Dermis microvascular lymphatic vessel endothelial cell (primary cell): ENCODE measurements at regions not wholly inside any gene's neighbourhood (a gene's known extent, or its start where the extent isn't known, plus 50 kb on each side); places are given as distances from the start of the nearest gene placed in this dataset.
"Not testable (repeated sequence)": the region's sequence is repeated elsewhere in the genome, so short reads cannot be mapped to it uniquely, and the experiment has no call there.

ENCODE experiments used
- DNase-seq, 2 donors: peaks; one replicate each; pipeline versions ENCODE4 v3.0.0 to v3.0.0-alpha.2; 2010; ENCODE audit warnings: low read depth in 2 of 2

- DNase-seq, result no peak
These were observed 340.2 kb downstream of the HACE1 start for GRCh38 chr6:104519566-104519965.

- DNase-seq, result no peak
These were observed 350.4 kb downstream of the HACE1 start for GRCh38 chr6:104509355-104509754.

GRCh38 chr6:104506429-104506828 lies 353.3 kb downstream of the HACE1 start:
- DNase-seq, result no peak

GRCh38 chr6:104505838-104506237 lies 353.9 kb downstream of the HACE1 start:
- no peak for DNase-seq

GRCh38 chr6:104500265-104500664 lies 359.5 kb downstream of the HACE1 start:
- DNase-seq, result no peak

GRCh38 chr6:104486035-104486434 lies 373.7 kb downstream of the HACE1 start:
- DNase-seq, result no peak

GRCh38 chr6:104484626-104485025 lies 375.1 kb downstream of the HACE1 start:
- no peak for DNase-seq

GRCh38 chr6:104484191-104484590 lies 375.5 kb downstream of the HACE1 start:
- no peak for DNase-seq

- DNase-seq, result peak in 1 of 2 donors; percentile 28
These were observed 376.4 kb downstream of the HACE1 start for GRCh38 chr6:104483225-104483834.

GRCh38 chr6:104477569-104477968 lies 382.1 kb downstream of the HACE1 start:
- DNase-seq, result no peak

GRCh38 chr6:104473021-104473429 lies 386.7 kb downstream of the HACE1 start:
- DNase-seq, result no peak

- DNase-seq, result no peak
These were observed 387.5 kb downstream of the HACE1 start for GRCh38 chr6:104472021-104472901.

GRCh38 chr6:104466306-104466705 lies 393.4 kb downstream of the HACE1 start:
- DNase-seq, result no peak

GRCh38 chr6:104462811-104463599 lies 396.7 kb downstream of the HACE1 start:
- no peak for DNase-seq

- no peak for DNase-seq
These were observed 398.8 kb downstream of the HACE1 start for GRCh38 chr6:104460738-104461483.

- DNase-seq, result no peak
These were observed 400.2 kb downstream of the HACE1 start for GRCh38 chr6:104459543-104459942.

- no peak for DNase-seq
These were observed 409.8 kb downstream of the HACE1 start for GRCh38 chr6:104449918-104450317.

GRCh38 chr6:104446101-104447080 lies 413.3 kb downstream of the HACE1 start:
- not testable (repeated sequence) for DNase-seq

GRCh38 chr6:104434519-104434918 lies 425.2 kb downstream of the HACE1 start:
- DNase-seq, result no peak

- no peak for DNase-seq
These were observed 428.6 kb downstream of the HACE1 start for GRCh38 chr6:104431096-104431495.
